DMS 273 (cell line): ENCODE measurements at regions not wholly inside any gene's neighbourhood (a gene's known extent, or its start where the extent isn't known, plus 50 kb on each side); places are given as distances from the start of the nearest gene placed in this dataset.
"Not testable (repeated sequence)": the region's sequence is repeated elsewhere in the genome, so short reads cannot be mapped to it uniquely, and the experiment has no call there.

Experiments
- DNase-seq: peaks from one replicate; lab custom pipeline; 2025; ENCODE audit not compliant: unreplicated experiment; lab: John Stamatoyannopoulos, UW

DNA sequence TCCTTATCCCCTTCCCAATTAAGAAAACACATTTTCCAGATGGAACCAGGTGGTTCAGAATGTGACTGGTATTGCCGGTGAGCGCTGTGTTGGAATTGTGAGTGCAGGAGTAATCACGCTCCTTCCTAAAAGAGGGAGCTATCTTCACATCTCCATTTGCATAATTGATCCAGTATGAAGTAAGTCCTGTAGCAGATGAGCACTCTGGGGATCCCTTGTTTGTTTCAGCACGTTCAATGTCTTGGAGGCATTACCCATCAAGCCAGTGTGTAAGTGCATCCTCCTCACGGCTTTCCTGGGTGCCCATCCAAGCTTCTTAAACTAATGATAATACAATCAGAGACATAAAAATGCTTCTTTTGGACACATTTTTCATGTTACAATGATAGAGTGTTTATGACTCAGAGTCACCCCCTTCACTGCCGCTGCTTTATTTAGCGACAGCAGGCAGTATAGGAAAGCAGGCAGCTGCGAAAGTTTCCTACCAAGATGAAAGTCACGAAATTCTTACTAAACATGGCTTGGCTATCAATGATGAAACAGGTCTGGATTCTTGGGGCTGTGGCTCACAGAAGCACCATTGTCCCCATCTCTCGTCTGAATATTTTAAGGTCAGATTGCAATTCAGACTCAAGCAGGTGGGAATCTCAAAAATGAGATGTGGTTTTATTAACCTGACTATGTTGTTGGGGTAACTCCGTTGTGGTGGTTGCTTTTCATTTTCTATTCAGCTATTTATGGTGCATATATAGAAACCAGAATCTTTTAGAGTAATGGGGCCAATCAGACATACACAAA, 346.3 kb upstream of the MDFIC2 start:
- DNase-seq, result no peak

DNA sequence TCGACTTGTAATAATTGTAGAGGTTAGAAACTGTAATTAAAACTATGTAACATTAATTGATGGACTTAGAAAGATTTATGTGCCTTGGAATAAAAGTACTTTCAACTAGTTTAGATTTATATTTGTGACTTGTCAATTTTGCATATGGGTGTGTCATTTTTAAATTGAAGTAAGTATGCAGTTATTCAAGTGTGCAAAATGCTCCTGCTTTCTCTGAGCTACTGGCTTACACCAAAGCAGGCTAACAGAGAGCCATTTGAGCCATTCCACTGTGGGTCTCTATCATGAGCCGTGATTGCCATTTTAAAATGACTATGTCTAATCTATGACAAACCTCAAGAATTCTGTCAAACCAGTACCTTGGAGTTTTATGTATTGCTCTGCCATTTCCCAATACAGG, 345.0 kb upstream of the MDFIC2 start:
- DNase-seq, result no peak

- DNase-seq, result no peak
Measured at GRCh38 chr3:70647823-70648222, 335.4 kb upstream of the MDFIC2 start.

- DNase-seq, result no peak
Measured at GRCh38 chr3:70647094-70647493, 334.7 kb upstream of the MDFIC2 start.

- DNase-seq, result no peak
Measured at GRCh38 chr3:70646635-70647034, 334.2 kb upstream of the MDFIC2 start.

DNA sequence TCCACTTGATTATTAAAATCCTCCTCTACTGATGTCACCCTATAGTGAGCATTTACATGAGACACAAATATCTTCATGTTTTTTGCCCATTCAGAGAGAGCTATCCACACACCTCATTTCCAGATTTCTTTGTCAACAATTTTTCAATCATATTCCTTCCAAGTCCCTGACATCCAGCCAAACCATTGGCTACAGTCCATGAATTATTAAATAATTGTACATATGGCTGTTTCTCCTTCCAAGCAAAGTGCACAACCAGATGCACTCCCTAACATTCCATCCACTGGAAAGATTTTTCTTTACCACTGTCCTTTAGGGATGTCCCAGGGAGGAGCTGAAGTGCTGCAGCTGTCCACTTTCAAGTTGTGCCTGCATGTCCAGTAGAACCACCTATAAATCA, 328.0 kb upstream of the MDFIC2 start:
- no peak for DNase-seq

- no peak for DNase-seq
Measured at GRCh38 chr3:70635301-70635700, 322.9 kb upstream of the MDFIC2 start.

DNA sequence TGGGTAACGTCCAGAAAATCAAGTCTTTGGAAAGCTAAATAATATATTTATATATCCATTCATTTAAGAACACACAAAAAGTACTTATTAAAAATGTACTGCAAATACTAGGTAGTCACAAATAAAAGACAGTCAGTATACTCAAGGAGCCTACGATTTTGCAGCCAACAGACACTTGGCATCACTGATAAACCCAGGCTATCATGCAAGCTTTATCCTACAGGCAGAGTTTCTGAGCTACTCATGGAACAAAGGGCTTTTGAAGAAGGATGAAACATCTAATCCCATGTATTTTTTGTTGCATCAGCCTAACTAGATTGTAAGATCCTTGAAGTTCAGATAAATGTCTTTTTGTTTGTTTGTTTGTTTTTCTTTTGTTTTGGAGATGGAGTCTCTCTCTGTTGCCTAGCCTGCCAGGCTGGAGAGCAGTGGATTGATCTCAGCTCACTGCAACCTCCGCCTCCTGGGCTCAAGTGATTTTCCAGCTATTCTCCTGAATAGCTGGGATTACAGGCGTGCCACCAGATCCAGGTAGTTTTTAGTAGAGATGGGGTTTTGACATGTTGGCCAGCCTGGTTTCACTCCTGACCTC, 319.4 kb upstream of the MDFIC2 start:
- DNase-seq, result no peak

- DNase-seq, result no peak
Measured at GRCh38 chr3:70621451-70621850, 309.0 kb upstream of the MDFIC2 start.

- no peak for DNase-seq
Measured at GRCh38 chr3:70620956-70621355, 308.5 kb upstream of the MDFIC2 start.

- no peak for DNase-seq
Measured at GRCh38 chr3:70620367-70620766, 307.9 kb upstream of the MDFIC2 start.

- no peak for DNase-seq
Measured at GRCh38 chr3:70618151-70618550, 305.7 kb upstream of the MDFIC2 start.

GRCh38 chr3:70617349-70617748, 304.9 kb upstream of the MDFIC2 start:
- not testable (repeated sequence) for DNase-seq

GRCh38 chr3:70615286-70615685, 302.8 kb upstream of the MDFIC2 start:
- no peak for DNase-seq

GRCh38 chr3:70614111-70614510, 301.7 kb upstream of the MDFIC2 start:
- no peak for DNase-seq

- no peak for DNase-seq
Measured at GRCh38 chr3:70612920-70613319, 300.5 kb upstream of the MDFIC2 start.

GRCh38 chr3:70611667-70612277, 299.3 kb upstream of the MDFIC2 start:
- not testable (repeated sequence) for DNase-seq

GRCh38 chr3:70608434-70608833, 296.0 kb upstream of the MDFIC2 start:
- DNase-seq, result peak; percentile 51

DNA sequence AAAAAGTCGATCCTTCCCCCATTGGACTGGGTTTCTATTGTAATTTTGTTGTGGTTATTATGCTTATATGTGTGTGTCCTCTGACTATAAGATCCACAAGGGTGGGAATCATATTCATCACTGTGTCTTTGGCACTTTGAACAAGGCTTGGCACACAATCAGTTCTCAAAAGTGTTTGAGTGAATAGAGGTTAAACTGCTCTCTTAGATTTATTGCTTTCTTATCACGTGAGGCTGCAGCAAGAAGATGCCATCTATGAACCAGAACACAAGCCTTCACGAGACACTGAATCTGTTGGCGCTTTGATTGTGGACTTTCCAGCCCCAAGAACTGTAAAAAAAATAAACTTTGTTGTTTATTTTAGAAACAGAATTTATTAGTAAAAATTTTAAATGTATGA, 295.0 kb upstream of the MDFIC2 start:
- peak; percentile 5 for DNase-seq

GRCh38 chr3:70606018-70606417, 293.6 kb upstream of the MDFIC2 start:
- DNase-seq, result peak; percentile 43

- no peak for DNase-seq
Measured at GRCh38 chr3:70603103-70603502, 290.7 kb upstream of the MDFIC2 start.

- DNase-seq, result no peak
Measured at GRCh38 chr3:70597312-70597711, 284.9 kb upstream of the MDFIC2 start.
